ENCODE measurements at regions not wholly inside any gene's neighbourhood (a gene's known extent, or its start where the extent isn't known, plus 50 kb on each side); places are given as distances from the start of the nearest gene placed in this dataset.

GRCh38 chr2:12402440-12403139 lies 314.1 kb upstream of the TRIB2 start:
- peaks cover 17% of the 10 kb centered on the region; the same call in 1 of the 2 replicates for H3K9me3 ChIP-seq (ENCODE audit: control insufficient read depth, insufficient read depth, low read length)
- H3K9ac ChIP-seq (ENCODE audit: low read depth, low read length): no peak overlapping the region
- H3K36me3 ChIP-seq (ENCODE audit: insufficient read depth, low read length): peaks cover 2% of the 10 kb centered on the region
- H3K4me1 ChIP-seq (ENCODE audit: insufficient read depth, low read length): peaks cover 15% of the 10 kb centered on the region

GRCh38 chr2:12404497-12404896 lies 312.2 kb upstream of the TRIB2 start:
- H3K4me1 ChIP-seq (ENCODE audit: insufficient read depth, low read length): peaks cover under 1% of the 10 kb centered on the region; the same call in 1 of the 2 replicates
- H3K9ac ChIP-seq (ENCODE audit: low read depth, low read length): no peak overlapping the region
- peaks cover 2% of the 10 kb centered on the region for H3K36me3 ChIP-seq (ENCODE audit: insufficient read depth, low read length)
- peaks cover 17% of the 10 kb centered on the region; the same call in 1 of the 2 replicates for H3K9me3 ChIP-seq (ENCODE audit: control insufficient read depth, insufficient read depth, low read length)

- peaks cover 13% of the 10 kb centered on the region; the same call in 1 of the 2 replicates for H3K9me3 ChIP-seq (ENCODE audit: control insufficient read depth, insufficient read depth, low read length)
- no peaks in the 10 kb centered on the region for H3K4me1 ChIP-seq (ENCODE audit: insufficient read depth, low read length)
- H3K36me3 ChIP-seq (ENCODE audit: insufficient read depth, low read length): no peaks in the 10 kb centered on the region; the same call in 1 of the 2 replicates
- no peak overlapping the region for H3K9ac ChIP-seq (ENCODE audit: low read depth, low read length)
Measured at GRCh38 chr2:12407160-12407559, 309.6 kb upstream of the TRIB2 start.

- H3K4me1 ChIP-seq (ENCODE audit: insufficient read depth, low read length): no peaks in the 10 kb centered on the region
- peaks cover 4% of the 10 kb centered on the region; the same call in 1 of the 2 replicates for H3K36me3 ChIP-seq (ENCODE audit: insufficient read depth, low read length)
- H3K9me3 ChIP-seq (ENCODE audit: control insufficient read depth, insufficient read depth, low read length): no peaks in the 10 kb centered on the region
- H3K9ac ChIP-seq (ENCODE audit: low read depth, low read length): no peak overlapping the region
Measured at GRCh38 chr2:12412898-12413305, 303.8 kb upstream of the TRIB2 start.

GRCh38 chr2:12415536-12415935 lies 301.2 kb upstream of the TRIB2 start:
- H3K36me3 ChIP-seq (ENCODE audit: insufficient read depth, low read length): peaks cover 4% of the 10 kb centered on the region; the same call in 1 of the 2 replicates
- no peak overlapping the region for H3K9ac ChIP-seq (ENCODE audit: low read depth, low read length)
- no peaks in the 10 kb centered on the region for H3K9me3 ChIP-seq (ENCODE audit: control insufficient read depth, insufficient read depth, low read length)
- H3K4me1 ChIP-seq (ENCODE audit: insufficient read depth, low read length): no peaks in the 10 kb centered on the region

- Histone ChIP-seq H3K9ac (ENCODE audit: low read depth, low read length) (no peak overlapping the region), H3K4me1 (ENCODE audit: insufficient read depth, low read length) (no peaks in the 10 kb centered on the region), H3K36me3 (ENCODE audit: insufficient read depth, low read length) (peaks cover 4% of the 10 kb centered on the region; the same call in 1 of the 2 replicates), H3K9me3 (ENCODE audit: control insufficient read depth, insufficient read depth, low read length) (no peaks in the 10 kb centered on the region)
Measured at GRCh38 chr2:12416600-12416999, 300.1 kb upstream of the TRIB2 start.

- no peaks in the 10 kb centered on the region for H3K4me1 ChIP-seq (ENCODE audit: insufficient read depth, low read length)
- H3K9me3 ChIP-seq (ENCODE audit: control insufficient read depth, insufficient read depth, low read length): no peaks in the 10 kb centered on the region
- H3K36me3 ChIP-seq (ENCODE audit: insufficient read depth, low read length): peaks cover 4% of the 10 kb centered on the region; the same call in 1 of the 2 replicates
- H3K9ac ChIP-seq (ENCODE audit: low read depth, low read length): no peak overlapping the region
Measured at GRCh38 chr2:12417786-12418185, 298.9 kb upstream of the TRIB2 start.

- Histone ChIP-seq H3K9ac (ENCODE audit: low read depth, low read length) (no peak overlapping the region), H3K4me1 (ENCODE audit: insufficient read depth, low read length) (peaks cover 1% of the 10 kb centered on the region; the same call in 1 of the 2 replicates), H3K36me3 (ENCODE audit: insufficient read depth, low read length) (0 out of 2 replicates have a peak, but pooled peaks cover 2% of the 10 kb centered on the region), H3K9me3 (ENCODE audit: control insufficient read depth, insufficient read depth, low read length) (no peaks in the 10 kb centered on the region)
Measured at GRCh38 chr2:12419803-12420202, 296.9 kb upstream of the TRIB2 start.

- no peaks in the 10 kb centered on the region for H3K36me3 ChIP-seq (ENCODE audit: insufficient read depth, low read length)
- H3K9ac ChIP-seq (ENCODE audit: low read depth, low read length): no peak overlapping the region
- no peaks in the 10 kb centered on the region for H3K9me3 ChIP-seq (ENCODE audit: control insufficient read depth, insufficient read depth, low read length)
- H3K4me1 ChIP-seq (ENCODE audit: insufficient read depth, low read length): peaks cover 6% of the 10 kb centered on the region
Measured at GRCh38 chr2:12421046-12421445, 295.7 kb upstream of the TRIB2 start.

GRCh38 chr2:12424219-12424618 lies 292.5 kb upstream of the TRIB2 start:
- H3K9ac ChIP-seq (ENCODE audit: low read depth, low read length): no peak overlapping the region
- peaks cover 23% of the 10 kb centered on the region for H3K4me1 ChIP-seq (ENCODE audit: insufficient read depth, low read length)
- H3K9me3 ChIP-seq (ENCODE audit: control insufficient read depth, insufficient read depth, low read length): no peaks in the 10 kb centered on the region
- H3K36me3 ChIP-seq (ENCODE audit: insufficient read depth, low read length): no peaks in the 10 kb centered on the region

GRCh38 chr2:12424809-12425208 lies 291.9 kb upstream of the TRIB2 start:
- H3K9ac ChIP-seq (ENCODE audit: low read depth, low read length): no peak overlapping the region
- peaks cover 29% of the 10 kb centered on the region for H3K4me1 ChIP-seq (ENCODE audit: insufficient read depth, low read length)
- no peaks in the 10 kb centered on the region for H3K36me3 ChIP-seq (ENCODE audit: insufficient read depth, low read length)
- no peaks in the 10 kb centered on the region for H3K9me3 ChIP-seq (ENCODE audit: control insufficient read depth, insufficient read depth, low read length)

GRCh38 chr2:12428324-12428723 lies 288.4 kb upstream of the TRIB2 start:
- no peaks in the 10 kb centered on the region for H3K36me3 ChIP-seq (ENCODE audit: insufficient read depth, low read length)
- 0 out of 2 replicates have a peak overlapping the region, but pooled peaks have one; percentile 1 for H3K9ac ChIP-seq (ENCODE audit: low read depth, low read length)
- peaks cover 37% of the 10 kb centered on the region for H3K4me1 ChIP-seq (ENCODE audit: insufficient read depth, low read length)
- no peaks in the 10 kb centered on the region for H3K9me3 ChIP-seq (ENCODE audit: control insufficient read depth, insufficient read depth, low read length)

GRCh38 chr2:12428786-12429185 lies 287.9 kb upstream of the TRIB2 start:
- Histone ChIP-seq H3K9me3 (ENCODE audit: control insufficient read depth, insufficient read depth, low read length) (no peaks in the 10 kb centered on the region), H3K36me3 (ENCODE audit: insufficient read depth, low read length) (no peaks in the 10 kb centered on the region), H3K4me1 (ENCODE audit: insufficient read depth, low read length) (peaks cover 37% of the 10 kb centered on the region), H3K9ac (ENCODE audit: low read depth, low read length) (0 out of 2 replicates have a peak overlapping the region, but pooled peaks have one; percentile 1)

- Histone ChIP-seq H3K36me3 (ENCODE audit: insufficient read depth, low read length) (no peaks in the 10 kb centered on the region), H3K9me3 (ENCODE audit: control insufficient read depth, insufficient read depth, low read length) (no peaks in the 10 kb centered on the region), H3K9ac (ENCODE audit: low read depth, low read length) (no peak overlapping the region), H3K4me1 (ENCODE audit: insufficient read depth, low read length) (peaks cover 34% of the 10 kb centered on the region)
Measured at GRCh38 chr2:12429779-12430406, 286.8 kb upstream of the TRIB2 start.
